Progenitor cell of endocrine pancreas (in vitro differentiated cells): ENCODE measurements at regions not wholly inside any gene's neighbourhood (a gene's known extent, or its start where the extent isn't known, plus 50 kb on each side); places are given as distances from the start of the nearest gene placed in this dataset.

ENCODE experiments used
- DNase-seq: peaks from one replicate; pipeline ENCODE4 v3.0.0; 2021; ENCODE audit warnings: low spot score; ENCODE audit not compliant: unreplicated experiment
- H3K27ac Mint-ChIP-seq: 2 replicates; pipeline ENCODE4 v1.8.0; 2021; ENCODE audit warnings: mild to moderate bottlenecking, moderate library complexity, mixed read lengths
- H3K27me3 Mint-ChIP-seq: 2 replicates; pipeline ENCODE4 v1.8.0; 2021; ENCODE audit warnings: mixed read lengths
- H3K36me3 Mint-ChIP-seq: 2 replicates; pipeline ENCODE4 v1.8.0; 2022; ENCODE audit warnings: mixed read lengths; ENCODE audit not compliant: insufficient read depth
- H3K4me1 Mint-ChIP-seq: 2 replicates; pipeline ENCODE4 v1.8.0; 2021; ENCODE audit warnings: low read depth, mixed read lengths
- H3K4me3 Mint-ChIP-seq: 2 replicates; pipeline ENCODE4 v1.8.0; 2021; ENCODE audit warnings: low read depth, mild to moderate bottlenecking, moderate library complexity, mixed read lengths
- H3K9me3 Mint-ChIP-seq: 2 replicates; pipeline ENCODE4 v1.8.0; 2021; ENCODE audit warnings: low read depth, mixed read lengths
- TF ChIP-seq, protein P1 (sequence below): fragments of 200-600 bp; sonication (generic); IDR thresholded peaks from one replicate; pipeline ENCODE4 v1.5.0; 2021; ENCODE audit warnings: antibody characterized with exemption, mild to moderate bottlenecking; ENCODE audit not compliant: unreplicated experiment

DNA sequence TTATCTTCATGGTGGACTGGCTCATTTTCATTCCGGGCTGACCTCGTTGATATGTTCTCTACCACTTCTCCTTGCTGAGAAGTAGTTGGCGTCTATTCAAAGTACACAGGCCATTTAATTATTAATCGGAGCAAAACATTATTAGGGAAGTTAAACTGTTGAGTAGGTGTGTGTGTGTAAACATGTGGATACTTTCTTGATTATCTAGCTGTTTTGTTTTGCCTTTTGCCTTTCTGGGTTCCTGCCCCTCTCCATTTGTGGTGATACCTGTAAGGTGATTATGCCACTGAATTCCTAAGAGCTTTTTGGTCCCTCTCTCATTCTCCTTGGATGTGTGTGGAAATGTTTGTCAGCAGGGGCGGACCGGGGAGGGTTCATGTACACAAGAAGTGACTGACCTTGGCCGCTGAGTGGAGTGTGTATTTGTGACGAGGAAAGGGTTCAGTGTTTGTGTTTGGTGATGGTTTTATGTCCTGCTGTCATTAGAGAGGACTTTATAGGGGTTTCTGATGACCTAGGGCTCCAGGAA, 56.6 kb upstream of the PPP2R5A start:
- Mint-ChIP-seq H3K27ac (no peak overlapping the region), H3K36me3 (no peaks in the 10 kb centered on the region), H3K27me3 (peaks cover 7% of the 10 kb centered on the region), H3K4me1 (peaks cover 10% of the 10 kb centered on the region), H3K9me3 (no peaks in the 10 kb centered on the region), H3K4me3 (no peak overlapping the region)
- no peak for DNase-seq
- TF ChIP-seq, protein P1, sequence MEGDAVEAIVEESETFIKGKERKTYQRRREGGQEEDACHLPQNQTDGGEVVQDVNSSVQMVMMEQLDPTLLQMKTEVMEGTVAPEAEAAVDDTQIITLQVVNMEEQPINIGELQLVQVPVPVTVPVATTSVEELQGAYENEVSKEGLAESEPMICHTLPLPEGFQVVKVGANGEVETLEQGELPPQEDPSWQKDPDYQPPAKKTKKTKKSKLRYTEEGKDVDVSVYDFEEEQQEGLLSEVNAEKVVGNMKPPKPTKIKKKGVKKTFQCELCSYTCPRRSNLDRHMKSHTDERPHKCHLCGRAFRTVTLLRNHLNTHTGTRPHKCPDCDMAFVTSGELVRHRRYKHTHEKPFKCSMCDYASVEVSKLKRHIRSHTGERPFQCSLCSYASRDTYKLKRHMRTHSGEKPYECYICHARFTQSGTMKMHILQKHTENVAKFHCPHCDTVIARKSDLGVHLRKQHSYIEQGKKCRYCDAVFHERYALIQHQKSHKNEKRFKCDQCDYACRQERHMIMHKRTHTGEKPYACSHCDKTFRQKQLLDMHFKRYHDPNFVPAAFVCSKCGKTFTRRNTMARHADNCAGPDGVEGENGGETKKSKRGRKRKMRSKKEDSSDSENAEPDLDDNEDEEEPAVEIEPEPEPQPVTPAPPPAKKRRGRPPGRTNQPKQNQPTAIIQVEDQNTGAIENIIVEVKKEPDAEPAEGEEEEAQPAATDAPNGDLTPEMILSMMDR = no peak

DNA sequence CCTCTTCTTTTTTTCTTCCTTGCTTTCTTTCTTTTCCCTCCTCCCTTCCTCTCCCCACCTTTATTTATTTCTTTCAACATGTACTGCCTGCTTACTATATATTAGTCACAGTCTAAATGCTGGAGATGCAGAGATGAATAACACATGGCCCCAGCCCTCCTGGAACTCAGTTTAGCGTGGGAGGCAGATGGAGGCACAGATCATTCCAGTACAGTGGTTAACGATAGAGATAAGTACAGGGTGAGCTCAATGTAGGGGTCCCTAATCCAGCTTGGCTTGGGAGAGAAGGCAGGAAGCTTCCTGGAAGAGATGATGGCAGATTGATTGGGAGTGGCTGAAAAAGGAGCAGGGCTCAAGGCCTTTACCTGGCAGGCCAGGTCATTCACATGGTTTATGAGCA, 55.6 kb upstream of the PPP2R5A start:
- Mint-ChIP-seq H3K27me3 (peaks cover 2% of the 10 kb centered on the region), H3K4me1 (peaks cover 10% of the 10 kb centered on the region), H3K9me3 (no peaks in the 10 kb centered on the region), H3K27ac (no peak overlapping the region), H3K4me3 (no peak overlapping the region), H3K36me3 (no peaks in the 10 kb centered on the region)
- TF ChIP-seq, protein P1 = no peak
- no peak for DNase-seq

DNA sequence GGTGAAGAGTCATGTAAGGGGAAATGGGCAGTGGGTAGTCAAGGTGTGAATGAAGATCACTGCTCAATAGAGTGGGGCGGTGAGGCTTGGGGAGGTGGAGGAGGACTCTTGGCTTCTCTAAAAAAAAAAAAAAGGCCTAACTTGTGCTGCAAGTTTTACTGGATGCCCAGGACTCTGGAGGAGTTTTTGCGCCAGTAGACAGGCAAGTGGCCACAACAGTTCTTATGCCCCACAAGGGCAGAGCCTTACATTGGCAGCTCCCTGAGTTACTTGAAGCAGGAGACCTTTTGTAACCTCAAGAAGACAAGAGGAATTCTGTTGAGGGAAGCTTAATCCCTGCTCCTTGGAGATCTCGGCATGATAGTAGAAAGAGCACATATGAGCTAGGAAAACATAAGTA, 54.9 kb upstream of the PPP2R5A start:
- no peak for DNase-seq
- Mint-ChIP-seq H3K4me3 (no peak overlapping the region), H3K9me3 (no peaks in the 10 kb centered on the region), H3K27me3 (peaks cover under 1% of the 10 kb centered on the region), H3K27ac (no peak overlapping the region), H3K4me1 (peaks cover 10% of the 10 kb centered on the region), H3K36me3 (no peaks in the 10 kb centered on the region)
- TF ChIP-seq, protein P1 = no peak

DNA sequence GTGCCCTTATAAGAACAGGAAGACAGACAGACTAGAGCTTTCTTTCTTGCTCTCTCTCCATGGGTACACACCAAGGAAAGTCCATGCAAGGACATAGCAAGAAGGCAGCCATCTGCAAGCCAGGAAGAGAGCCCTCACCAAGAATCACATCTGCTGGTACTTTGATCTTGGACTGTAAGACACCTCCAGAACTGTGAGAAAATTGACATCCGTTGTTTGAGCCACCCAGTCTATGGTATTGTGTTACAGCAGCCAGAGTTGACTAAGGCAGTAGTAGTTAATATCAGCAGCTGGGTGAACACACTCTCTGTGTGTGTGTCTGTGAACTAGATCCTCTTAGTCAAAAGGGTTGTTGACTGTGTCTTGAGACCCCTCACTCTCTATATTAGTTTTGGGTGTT, 53.8 kb upstream of the PPP2R5A start:
- Mint-ChIP-seq H3K4me3 (no peak overlapping the region), H3K27ac (no peak overlapping the region), H3K27me3 (no peaks in the 10 kb centered on the region), H3K9me3 (no peaks in the 10 kb centered on the region), H3K4me1 (peaks cover 14% of the 10 kb centered on the region), H3K36me3 (no peaks in the 10 kb centered on the region)
- no peak for DNase-seq
- TF ChIP-seq, protein P1 = no peak

DNA sequence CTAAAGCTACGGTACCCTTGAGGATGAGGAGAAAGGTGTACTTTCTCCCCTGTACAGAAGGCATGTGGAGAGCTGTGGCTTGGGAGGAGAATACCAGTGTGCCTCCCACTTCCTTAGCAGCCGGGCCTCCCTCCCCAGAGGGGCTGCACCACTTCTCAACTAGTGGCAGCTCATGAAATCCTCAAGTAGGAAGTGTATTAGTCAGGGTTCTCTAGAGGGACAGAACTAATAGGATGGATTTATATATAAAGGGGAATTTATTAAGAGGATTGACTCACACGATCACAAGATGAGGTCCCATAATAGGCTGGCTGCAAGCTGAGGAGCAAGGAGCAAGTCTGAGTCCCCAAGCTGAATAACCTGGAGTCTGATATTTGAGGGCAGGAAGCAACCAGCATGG, 53.1 kb upstream of the PPP2R5A start:
- no peak for DNase-seq
- Mint-ChIP-seq H3K27me3 (no peaks in the 10 kb centered on the region), H3K4me3 (no peak overlapping the region), H3K27ac (no peak overlapping the region), H3K9me3 (no peaks in the 10 kb centered on the region), H3K36me3 (no peaks in the 10 kb centered on the region), H3K4me1 (peaks cover 21% of the 10 kb centered on the region)
- TF ChIP-seq, protein P1 = no peak
